HUES48 (cell line): ENCODE measurements at regions not wholly inside any gene's neighbourhood (a gene's known extent, or its start where the extent isn't known, plus 50 kb on each side); places are given as distances from the start of the nearest gene placed in this dataset.
"Not testable (repeated sequence)": the region's sequence is repeated elsewhere in the genome, so short reads cannot be mapped to it uniquely, and the experiment has no call there.

Experiments used
- H3K27ac ChIP-seq: one replicate; pipeline ENCODE4 v1.7.0; 2013; ENCODE audit warnings: low read depth, low read length, inconsistent platforms
- H3K27me3 ChIP-seq: 2 replicates; pipeline ENCODE4 v1.6.1; 2013; ENCODE audit warnings: mild to moderate bottlenecking, low read length; ENCODE audit not compliant: control insufficient read depth, insufficient read depth
- H3K36me3 ChIP-seq: 2 replicates; pipeline ENCODE4 v1.6.1; 2013; ENCODE audit warnings: low read length; ENCODE audit not compliant: control insufficient read depth, insufficient read depth
- H3K4me1 ChIP-seq: 2 replicates; pipeline ENCODE4 v1.6.1; 2013; ENCODE audit warnings: mild to moderate bottlenecking, low read length; ENCODE audit not compliant: control insufficient read depth, insufficient read depth
- H3K4me3 ChIP-seq: 2 replicates; pipeline ENCODE4 v1.5.1; 2013; ENCODE audit warnings: mild to moderate bottlenecking, low read depth, low read length
- H3K9ac ChIP-seq: 2 replicates; pipeline ENCODE4 v1.6.1; 2013; ENCODE audit warnings: mild to moderate bottlenecking, low read depth, low read length, moderate library complexity
- H3K9me3 ChIP-seq: 2 replicates; pipeline ENCODE4 v1.6.1; 2013; ENCODE audit warnings: low read length; ENCODE audit not compliant: control insufficient read depth, insufficient read depth

GRCh38 chr16:29300030-29300491 lies 106.5 kb downstream of the NPIPB11 start:
- not testable (repeated sequence) for H3K4me1 ChIP-seq, H3K27me3 ChIP-seq, H3K4me3 ChIP-seq, H3K9me3 ChIP-seq, H3K36me3 ChIP-seq, H3K27ac ChIP-seq, H3K9ac ChIP-seq

- H3K4me1 ChIP-seq, H3K27ac ChIP-seq, H3K36me3 ChIP-seq, H3K4me3 ChIP-seq, H3K9me3 ChIP-seq, H3K27me3 ChIP-seq, H3K9ac ChIP-seq: not testable (repeated sequence)
These were observed 107.5 kb downstream of the NPIPB11 start for GRCh38 chr16:29298997-29299396.

GRCh38 chr16:29298307-29298706 lies 108.2 kb downstream of the NPIPB11 start:
- H3K27me3 ChIP-seq, H3K4me3 ChIP-seq, H3K27ac ChIP-seq, H3K9ac ChIP-seq, H3K36me3 ChIP-seq, H3K4me1 ChIP-seq, H3K9me3 ChIP-seq: not testable (repeated sequence)

GRCh38 chr16:29297809-29298177 lies 108.7 kb downstream of the NPIPB11 start:
- H3K27me3 ChIP-seq, H3K36me3 ChIP-seq, H3K4me3 ChIP-seq, H3K9ac ChIP-seq, H3K9me3 ChIP-seq, H3K4me1 ChIP-seq, H3K27ac ChIP-seq: not testable (repeated sequence)

GRCh38 chr16:29297144-29297808 lies 109.2 kb downstream of the NPIPB11 start:
- H3K9me3 ChIP-seq, H3K4me1 ChIP-seq, H3K9ac ChIP-seq, H3K36me3 ChIP-seq, H3K4me3 ChIP-seq, H3K27ac ChIP-seq, H3K27me3 ChIP-seq: not testable (repeated sequence)

- not testable (repeated sequence) for H3K9ac ChIP-seq, H3K27me3 ChIP-seq, H3K4me1 ChIP-seq, H3K27ac ChIP-seq, H3K36me3 ChIP-seq, H3K4me3 ChIP-seq, H3K9me3 ChIP-seq
These were observed 110.3 kb downstream of the NPIPB11 start for GRCh38 chr16:29296176-29296575.

- not testable (repeated sequence) for H3K4me1 ChIP-seq, H3K9me3 ChIP-seq, H3K4me3 ChIP-seq
These were observed 111.3 kb downstream of the NPIPB11 start for GRCh38 chr16:29294951-29295795.

GRCh38 chr16:29294400-29294933 lies 112.0 kb downstream of the NPIPB11 start:
- not testable (repeated sequence) for H3K36me3 ChIP-seq, H3K9ac ChIP-seq, H3K27ac ChIP-seq, H3K4me1 ChIP-seq, H3K9me3 ChIP-seq, H3K4me3 ChIP-seq, H3K27me3 ChIP-seq

More at GRCh38 chr16:29294951-29295795, 111.3 kb downstream of the NPIPB11 start:
- not testable (repeated sequence) for H3K9ac ChIP-seq, H3K27me3 ChIP-seq, H3K36me3 ChIP-seq, H3K27ac ChIP-seq

- not testable (repeated sequence) for H3K36me3 ChIP-seq, H3K9ac ChIP-seq, H3K4me1 ChIP-seq, H3K27me3 ChIP-seq, H3K9me3 ChIP-seq, H3K27ac ChIP-seq, H3K4me3 ChIP-seq
These were observed 113.0 kb downstream of the NPIPB11 start for GRCh38 chr16:29293545-29293944.

- H3K36me3 ChIP-seq, H3K4me1 ChIP-seq, H3K9ac ChIP-seq, H3K27ac ChIP-seq, H3K4me3 ChIP-seq, H3K9me3 ChIP-seq, H3K27me3 ChIP-seq: not testable (repeated sequence)
These were observed 113.5 kb downstream of the NPIPB11 start for GRCh38 chr16:29292952-29293471.
